ENCODE measurements at regions not wholly inside any gene's neighbourhood (a gene's known extent, or its start where the extent isn't known, plus 50 kb on each side); places are given as distances from the start of the nearest gene placed in this dataset.

DNA sequence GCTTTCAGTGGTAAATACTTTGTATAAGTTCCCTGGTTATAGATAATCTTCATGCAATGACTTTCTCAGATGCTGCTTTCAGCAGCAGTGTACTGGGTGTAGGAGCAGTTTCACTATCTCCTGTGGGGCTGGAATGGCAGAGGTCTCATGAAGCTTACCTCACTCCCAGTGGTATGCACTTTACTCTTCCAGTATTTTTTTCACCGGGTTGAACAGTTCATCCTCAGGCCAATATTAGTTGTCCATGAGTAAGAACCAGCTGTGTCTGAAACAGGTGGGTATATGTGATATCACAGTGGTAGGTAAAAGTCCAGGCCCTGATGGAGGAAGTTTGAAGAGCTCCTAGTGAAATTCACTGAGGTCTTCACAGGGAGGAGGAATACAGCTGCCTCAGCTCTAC, 351.5 kb upstream of the EMCN start:
- TF ChIP-seq, protein P1, sequence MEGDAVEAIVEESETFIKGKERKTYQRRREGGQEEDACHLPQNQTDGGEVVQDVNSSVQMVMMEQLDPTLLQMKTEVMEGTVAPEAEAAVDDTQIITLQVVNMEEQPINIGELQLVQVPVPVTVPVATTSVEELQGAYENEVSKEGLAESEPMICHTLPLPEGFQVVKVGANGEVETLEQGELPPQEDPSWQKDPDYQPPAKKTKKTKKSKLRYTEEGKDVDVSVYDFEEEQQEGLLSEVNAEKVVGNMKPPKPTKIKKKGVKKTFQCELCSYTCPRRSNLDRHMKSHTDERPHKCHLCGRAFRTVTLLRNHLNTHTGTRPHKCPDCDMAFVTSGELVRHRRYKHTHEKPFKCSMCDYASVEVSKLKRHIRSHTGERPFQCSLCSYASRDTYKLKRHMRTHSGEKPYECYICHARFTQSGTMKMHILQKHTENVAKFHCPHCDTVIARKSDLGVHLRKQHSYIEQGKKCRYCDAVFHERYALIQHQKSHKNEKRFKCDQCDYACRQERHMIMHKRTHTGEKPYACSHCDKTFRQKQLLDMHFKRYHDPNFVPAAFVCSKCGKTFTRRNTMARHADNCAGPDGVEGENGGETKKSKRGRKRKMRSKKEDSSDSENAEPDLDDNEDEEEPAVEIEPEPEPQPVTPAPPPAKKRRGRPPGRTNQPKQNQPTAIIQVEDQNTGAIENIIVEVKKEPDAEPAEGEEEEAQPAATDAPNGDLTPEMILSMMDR (conservative IDR thresholded peaks at IDR 0.05; ENCODE audit: low read depth, low read length), result no peak
- TF ChIP-seq EZH2 (IDR thresholded peaks at IDR 0.05; ENCODE audit: low read length, unreplicated experiment), result no peak
- no peak for TF ChIP-seq EZH2phosphoT487 (IDR thresholded peaks at IDR 0.05; ENCODE audit: borderline replicate concordance, low read length)
